NT2/D1 (cell line): ENCODE measurements at regions not wholly inside any gene's neighbourhood (a gene's known extent, or its start where the extent isn't known, plus 50 kb on each side); places are given as distances from the start of the nearest gene placed in this dataset.

ENCODE experiments used
- DNase-seq: peaks from one replicate; pipeline ENCODE4 v3.0.0-alpha.2; 2011; ENCODE audit warnings: low read depth, low spot score
- H3K27me3 ChIP-seq: 2 replicates; pipeline ENCODE4 v1.6.0; 2011; ENCODE audit warnings: mild to moderate bottlenecking; ENCODE audit not compliant: insufficient read length, insufficient read depth
- H3K36me3 ChIP-seq: 2 replicates; pipeline ENCODE4 v1.6.1; 2011; ENCODE audit warnings: mild to moderate bottlenecking, low read length, mixed read lengths; ENCODE audit not compliant: insufficient read depth, insufficient read length
- H3K4me1 ChIP-seq: 2 replicates; pipeline ENCODE4 v1.5.1; 2011; ENCODE audit not compliant: insufficient read depth, insufficient read length
- H3K4me3 ChIP-seq: 2 replicates; pipeline ENCODE4 v1.5.1; 2011; ENCODE audit warnings: low read depth; ENCODE audit not compliant: insufficient read length
- H3K9ac ChIP-seq: 2 replicates; pipeline ENCODE4 v1.6.0; 2011; ENCODE audit warnings: low read depth; ENCODE audit not compliant: insufficient read length
- H3K9me3 ChIP-seq: 2 replicates; pipeline ENCODE4 v1.5.1; 2011; ENCODE audit warnings: mild to moderate bottlenecking, low read length; ENCODE audit not compliant: insufficient read depth
- SUZ12 ChIP-seq: IDR thresholded peaks from 2 replicates; pipeline ENCODE4 v1.6.1; 2011; ENCODE audit not compliant: insufficient read length, insufficient read depth; ENCODE audit errors: extremely low read depth
- YY1 ChIP-seq: IDR thresholded peaks from 2 replicates; pipeline ENCODE4 v1.6.1; 2011; ENCODE audit not compliant: insufficient read length, insufficient read depth
- ZNF274 ChIP-seq: IDR thresholded peaks from 2 replicates; pipeline ENCODE4 v1.6.1; 2011; ENCODE audit warnings: mild to moderate bottlenecking, low read depth, low read length

DNA sequence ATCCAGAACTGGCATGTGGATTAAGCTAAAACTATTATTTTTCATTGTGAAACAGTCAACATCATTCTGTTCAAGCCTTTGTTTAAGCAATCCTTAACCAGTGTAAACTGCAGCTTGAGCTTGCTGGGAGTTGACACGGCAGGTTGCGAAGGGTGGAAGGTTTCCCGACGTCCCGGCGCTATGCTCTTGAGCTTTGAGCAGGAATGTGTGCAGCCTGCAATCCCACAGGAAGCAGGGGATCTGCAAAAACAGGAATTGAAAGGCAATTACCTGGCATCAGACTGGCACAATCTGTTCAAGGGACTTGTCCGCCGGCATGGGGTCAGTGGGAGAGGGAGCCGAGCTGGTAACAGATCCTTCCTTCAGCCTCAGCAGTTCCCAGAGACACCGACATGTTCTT is 586.7 kb upstream of the SGCG start:
- Histone ChIP-seq H3K27me3 (no peaks in the 10 kb centered on the region), H3K4me3 (no peak overlapping the region), H3K4me1 (no peaks in the 10 kb centered on the region), H3K36me3 (no peaks in the 10 kb centered on the region), H3K9me3 (no peaks in the 10 kb centered on the region), H3K9ac (no peak overlapping the region)
- DNase-seq: no peak
- TF ChIP-seq ZNF274: no peak
- TF ChIP-seq SUZ12: no peak
- TF ChIP-seq YY1: no peak

DNA sequence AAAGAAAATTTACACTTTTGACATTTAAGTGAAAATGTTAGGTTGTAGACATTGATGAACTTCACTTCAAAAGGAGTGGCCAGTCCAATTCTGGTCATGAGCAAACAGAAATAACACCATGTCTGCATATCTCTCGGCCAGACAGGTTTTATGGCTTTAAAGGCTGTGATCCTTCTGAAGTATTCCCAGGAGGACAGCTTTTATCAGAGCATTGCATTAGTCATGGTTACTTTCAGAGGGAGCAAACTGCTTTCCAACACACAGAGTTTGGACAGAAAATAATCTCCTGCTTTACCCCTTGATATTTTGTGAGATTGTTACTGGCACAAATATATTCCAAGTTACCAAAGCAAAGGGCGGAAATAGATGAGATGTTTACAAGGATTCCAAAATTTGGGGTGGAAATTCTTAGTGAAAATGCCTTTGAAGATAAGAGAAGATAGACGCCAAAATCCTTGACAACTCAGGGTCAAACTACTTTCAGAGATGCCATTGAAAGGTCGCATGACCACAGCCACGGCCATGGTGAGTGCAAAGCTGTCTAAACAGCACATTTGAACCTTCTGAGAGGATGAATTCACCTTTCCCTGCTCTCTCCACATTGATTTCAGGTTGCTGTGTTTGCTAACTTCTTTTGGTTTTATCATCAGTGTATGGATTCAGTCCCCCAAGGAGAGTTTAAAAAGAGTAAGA is 584.5 kb upstream of the SGCG start:
- Histone ChIP-seq H3K27me3 (no peaks in the 10 kb centered on the region), H3K9me3 (no peaks in the 10 kb centered on the region), H3K36me3 (no peaks in the 10 kb centered on the region), H3K4me3 (no peak overlapping the region), H3K9ac (no peak overlapping the region), H3K4me1 (no peaks in the 10 kb centered on the region)
- TF ChIP-seq ZNF274 (no peak), YY1 (no peak), SUZ12 (no peak)
- no peak for DNase-seq

- Histone ChIP-seq H3K36me3 (no peaks in the 10 kb centered on the region), H3K4me3 (no peak overlapping the region), H3K27me3 (no peaks in the 10 kb centered on the region), H3K9me3 (no peaks in the 10 kb centered on the region), H3K4me1 (no peaks in the 10 kb centered on the region), H3K9ac (no peak overlapping the region)
- no peak for DNase-seq
- TF ChIP-seq SUZ12: no peak
- no peak for TF ChIP-seq ZNF274
Observed at GRCh38 chr13:22599156-22599555, 581.6 kb upstream of the SGCG start.

GRCh38 chr13:22618002-22618401 is 562.8 kb upstream of the SGCG start:
- H3K4me1 ChIP-seq: no peaks in the 10 kb centered on the region
- H3K36me3 ChIP-seq: no peaks in the 10 kb centered on the region
- H3K9ac ChIP-seq: no peak overlapping the region
- no peak for DNase-seq
- H3K4me3 ChIP-seq: no peak overlapping the region
- TF ChIP-seq YY1: no peak
- TF ChIP-seq SUZ12: no peak
- no peak for TF ChIP-seq ZNF274
- H3K27me3 ChIP-seq: no peaks in the 10 kb centered on the region
- H3K9me3 ChIP-seq: no peaks in the 10 kb centered on the region; the same call in 1 of the 2 replicates

DNA sequence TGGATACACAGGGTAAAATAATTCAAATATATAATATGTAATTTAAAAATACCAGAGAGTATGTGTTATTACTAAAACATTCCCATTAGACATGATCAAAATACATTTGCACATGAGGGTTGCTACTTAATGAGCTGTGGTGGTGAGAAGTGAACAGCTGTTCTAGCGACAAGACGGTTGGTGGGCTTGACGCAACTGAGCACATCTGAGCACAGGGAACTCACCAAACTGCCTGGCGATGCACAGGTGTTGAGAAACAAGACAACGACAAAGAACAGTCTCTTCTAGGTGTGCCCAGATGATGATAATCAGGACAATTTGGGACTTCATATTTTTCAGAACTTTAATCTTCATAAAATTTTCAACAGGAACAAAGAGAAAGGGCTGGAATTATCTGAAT is 555.1 kb upstream of the SGCG start:
- Histone ChIP-seq H3K36me3 (no peaks in the 10 kb centered on the region), H3K4me1 (no peaks in the 10 kb centered on the region), H3K27me3 (no peaks in the 10 kb centered on the region), H3K9ac (no peak overlapping the region), H3K4me3 (no peak overlapping the region), H3K9me3 (peaks cover 10% of the 10 kb centered on the region)
- TF ChIP-seq ZNF274 (no peak), SUZ12 (no peak), YY1 (no peak)
- DNase-seq: no peak

GRCh38 chr13:22629374-22629773 is 551.4 kb upstream of the SGCG start:
- no peaks in the 10 kb centered on the region for H3K36me3 ChIP-seq
- no peak for DNase-seq
- TF ChIP-seq ZNF274: no peak
- H3K27me3 ChIP-seq: no peaks in the 10 kb centered on the region
- no peak overlapping the region for H3K9ac ChIP-seq
- peaks cover 4% of the 10 kb centered on the region; the same call in 1 of the 2 replicates for H3K9me3 ChIP-seq
- H3K4me1 ChIP-seq: no peaks in the 10 kb centered on the region
- H3K4me3 ChIP-seq: no peak overlapping the region

DNA sequence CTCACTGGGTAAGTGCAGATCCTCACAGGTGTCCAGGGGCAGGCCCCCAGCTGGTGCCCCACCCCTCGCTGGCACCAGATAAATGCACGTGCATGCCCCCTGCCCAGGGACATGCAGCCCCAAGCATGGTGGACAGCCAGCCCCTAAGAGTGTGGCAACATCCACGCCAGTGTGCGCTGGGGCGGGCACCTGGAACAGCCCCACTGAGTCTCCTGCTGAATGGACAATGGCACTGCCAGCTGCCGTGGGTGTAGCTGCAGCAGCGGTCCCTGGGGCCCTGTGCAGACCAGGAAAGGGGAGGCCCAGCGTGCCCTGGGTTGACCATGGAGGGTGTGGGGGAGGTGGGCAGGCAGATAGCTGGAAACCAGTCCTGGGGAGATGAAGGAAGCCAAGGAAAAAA is 538.7 kb upstream of the SGCG start:
- Histone ChIP-seq H3K9ac (no peak overlapping the region), H3K4me1 (no peaks in the 10 kb centered on the region), H3K4me3 (no peak overlapping the region), H3K9me3 (no peaks in the 10 kb centered on the region), H3K36me3 (no peaks in the 10 kb centered on the region), H3K27me3 (no peaks in the 10 kb centered on the region)
- TF ChIP-seq ZNF274 (no peak), YY1 (no peak), SUZ12 (no peak)
- no peak for DNase-seq
